Superior temporal gyrus (tissue), 1 donor: ENCODE measurements at regions not wholly inside any gene's neighbourhood (a gene's known extent, or its start where the extent isn't known, plus 50 kb on each side); places are given as distances from the start of the nearest gene placed in this dataset.
A peak's percentile ranks its signal among the peaks of the same experiment; 100 is the strongest.

Experiments
- DNase-seq: peaks from one replicate; pipeline ENCODE4 v3.0.0-alpha.2; 2016; ENCODE audit errors: extremely low spot score

DNA sequence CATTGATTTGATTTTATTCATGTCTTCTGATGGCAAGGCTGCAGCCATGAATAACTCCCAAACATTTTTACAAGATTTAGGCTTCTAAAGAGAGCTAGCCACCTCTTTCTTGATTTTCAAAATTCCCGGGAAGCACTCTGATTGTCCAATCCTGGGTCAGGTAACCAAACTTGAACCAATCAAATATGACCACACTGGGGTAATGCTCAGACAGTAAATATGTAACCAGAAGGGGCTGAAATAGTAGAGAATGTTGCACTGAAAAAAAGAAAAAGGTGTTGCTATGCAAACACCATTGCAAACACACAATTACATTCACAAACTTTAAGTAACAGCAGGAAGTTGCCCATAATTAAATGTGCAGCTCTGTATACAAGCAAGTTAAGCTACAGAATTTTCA lies 112.9 kb upstream of the IQCM start:
- DNase-seq: no peak

DNA sequence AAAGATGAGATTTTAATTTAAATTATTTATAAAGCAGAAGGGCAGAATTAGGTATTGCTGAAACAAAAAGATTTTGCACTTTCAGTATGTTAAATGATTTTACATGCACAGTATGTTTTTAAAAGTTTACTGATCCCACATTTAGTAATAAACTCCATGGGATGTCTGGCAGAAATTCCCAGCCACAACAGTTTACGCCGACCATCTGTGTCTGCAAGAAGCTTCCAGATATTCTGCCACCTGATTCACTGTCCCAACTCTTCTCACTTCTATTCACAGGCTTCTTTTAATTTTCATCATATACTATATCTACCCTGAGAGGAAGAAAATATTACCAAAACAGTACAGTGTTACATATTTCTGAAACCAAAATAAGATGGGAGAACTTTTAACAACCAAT lies 115.8 kb upstream of the IQCM start:
- DNase-seq: no peak

DNA sequence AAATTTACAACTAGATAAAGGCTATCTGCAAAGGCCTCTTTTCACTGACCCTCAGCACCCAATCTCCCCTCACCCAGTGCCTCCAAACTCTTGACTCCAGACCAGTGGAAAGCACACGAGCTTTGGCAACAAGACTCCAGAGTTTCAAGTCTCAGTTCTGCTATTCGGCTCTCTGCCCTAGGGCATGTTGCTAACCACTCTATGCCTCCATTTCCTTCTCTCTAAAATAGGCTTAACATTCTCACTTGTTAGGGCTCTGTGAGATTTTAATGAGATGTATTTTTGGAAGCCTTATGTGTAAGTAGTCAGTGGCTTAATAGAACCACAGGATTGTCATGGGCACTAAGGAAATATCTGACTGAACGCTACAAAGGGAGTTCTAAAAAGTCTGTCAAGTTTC lies 116.5 kb upstream of the IQCM start:
- no peak for DNase-seq

DNA sequence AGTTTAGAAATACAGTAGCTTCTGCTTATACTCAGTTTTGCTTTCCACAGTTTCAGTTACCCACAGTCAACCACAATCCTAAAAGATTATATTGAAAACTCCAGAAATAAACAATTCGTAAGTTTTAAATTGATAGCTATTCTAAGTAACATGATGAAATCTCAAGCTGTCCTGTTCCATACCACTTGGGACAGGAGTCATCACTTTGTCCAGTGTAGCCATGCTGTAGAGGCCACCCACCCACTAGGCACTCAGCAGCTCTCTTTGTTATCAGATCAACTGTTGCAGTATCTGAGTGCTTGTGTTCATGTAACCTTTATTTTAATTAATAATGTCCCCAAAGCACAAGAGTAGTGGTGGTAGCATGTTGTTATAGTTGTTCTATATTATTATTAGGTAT lies 117.5 kb upstream of the IQCM start:
- no peak for DNase-seq

DNA sequence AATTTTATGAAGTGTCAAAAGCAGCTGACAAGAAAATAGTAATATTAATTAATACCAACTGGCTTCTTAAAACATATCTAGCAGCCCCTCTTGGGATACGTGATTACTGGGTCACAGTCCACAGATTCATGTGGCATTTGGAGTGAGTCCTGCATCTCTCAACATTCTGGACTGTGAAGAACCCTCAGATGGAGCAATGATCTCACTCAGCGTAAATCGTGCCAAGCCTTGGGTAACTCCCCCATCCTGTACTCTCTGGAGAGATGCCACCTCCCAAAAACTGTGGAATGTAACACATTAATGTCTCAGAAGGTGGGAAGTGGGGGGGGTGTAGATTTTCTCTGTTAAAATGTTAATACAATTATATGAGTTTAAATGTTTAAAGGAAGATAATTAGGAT lies 118.2 kb upstream of the IQCM start:
- no peak for DNase-seq

DNA sequence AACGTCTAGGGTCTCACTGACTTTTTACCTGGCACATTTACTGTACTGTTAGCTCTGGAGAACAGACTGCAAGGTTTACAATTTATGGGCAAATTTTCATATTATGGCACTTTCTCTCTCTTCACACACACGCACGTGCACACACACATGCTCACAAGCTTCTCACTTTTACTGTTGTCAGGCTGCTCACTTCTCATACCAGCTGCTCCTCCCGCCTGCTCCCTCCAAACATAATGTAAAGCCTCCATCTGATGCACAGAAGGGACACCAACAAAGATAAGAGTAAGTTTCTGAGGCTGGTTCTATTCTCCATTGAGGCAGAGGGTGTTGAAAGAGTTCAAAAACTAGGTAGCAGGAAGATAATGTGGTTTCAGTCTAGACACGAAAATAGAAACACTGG lies 128.9 kb upstream of the DCLK2 start:
- DNase-seq: no peak

DNA sequence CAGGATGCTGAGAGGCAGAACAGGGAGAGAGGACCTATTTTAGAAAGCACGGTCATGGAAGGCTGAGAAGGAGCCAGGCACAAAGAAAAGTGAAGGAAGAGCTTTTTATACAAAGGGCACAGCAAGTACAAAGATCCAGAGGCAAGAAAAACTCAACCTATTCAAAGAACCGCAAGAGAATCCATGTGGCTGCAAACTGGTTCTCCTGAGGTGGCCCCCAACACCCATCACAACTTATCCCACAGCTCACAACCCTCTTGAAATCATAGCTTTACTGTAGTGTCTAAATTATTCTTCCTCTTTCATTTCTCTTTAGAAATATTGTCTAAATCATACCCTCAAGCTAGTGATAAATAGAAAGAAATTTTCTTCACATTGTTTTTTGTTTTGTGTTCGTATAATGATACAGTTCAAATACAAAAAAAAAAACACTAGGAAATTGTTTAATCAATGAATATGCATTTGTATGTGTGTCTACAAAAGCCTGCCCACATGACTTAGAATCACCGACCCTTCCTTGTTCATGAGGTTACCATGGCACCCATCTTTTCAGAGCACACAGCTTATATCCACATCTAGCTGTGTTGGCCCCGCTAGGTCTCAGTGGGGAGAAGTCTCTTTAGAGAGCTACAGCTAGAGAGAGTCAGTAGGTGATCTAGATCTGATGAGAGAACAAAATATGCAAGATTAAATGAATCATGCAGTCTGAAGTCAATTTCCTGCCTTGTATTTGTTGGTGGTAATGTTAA lies 126.9 kb upstream of the DCLK2 start:
- DNase-seq: no peak

DNA sequence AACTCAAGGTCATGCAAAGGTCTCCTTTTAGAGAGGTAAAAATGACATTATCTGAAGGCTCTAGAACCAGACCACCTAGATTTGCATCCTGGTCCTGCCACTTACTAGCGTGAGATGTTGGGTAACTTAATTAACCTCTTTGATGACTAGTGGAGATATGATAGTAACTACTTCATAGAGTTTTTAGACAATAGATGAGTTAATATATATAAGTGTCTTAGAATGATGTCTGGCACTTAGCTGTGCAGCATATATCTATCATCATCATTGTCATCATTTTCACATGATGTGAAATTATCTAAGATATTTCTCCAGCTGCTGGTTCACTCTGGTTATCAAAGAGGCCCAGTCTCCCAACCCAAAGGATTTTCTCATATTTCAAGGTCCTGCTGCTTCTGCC lies 126.1 kb upstream of the DCLK2 start:
- no peak for DNase-seq

DNA sequence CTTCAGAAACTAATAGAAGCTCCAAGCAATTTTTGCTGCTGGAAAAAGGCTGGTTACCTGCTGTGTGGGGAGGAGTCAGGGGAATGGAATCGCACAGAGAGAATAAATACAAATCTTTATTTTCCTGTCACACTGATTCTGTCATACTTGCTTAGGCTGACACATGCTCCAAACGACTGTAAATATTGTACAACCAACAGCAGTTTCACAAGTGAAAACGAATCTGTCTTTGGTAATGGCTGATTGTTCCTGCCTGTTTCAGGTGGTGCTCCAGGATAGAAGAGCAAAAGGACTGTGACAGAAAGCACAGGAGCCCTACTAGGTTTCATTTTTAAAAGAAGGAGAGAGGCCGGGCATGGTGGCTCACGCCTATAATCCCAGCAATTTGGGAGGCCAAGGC lies 125.5 kb upstream of the DCLK2 start:
- DNase-seq: no peak

DNA sequence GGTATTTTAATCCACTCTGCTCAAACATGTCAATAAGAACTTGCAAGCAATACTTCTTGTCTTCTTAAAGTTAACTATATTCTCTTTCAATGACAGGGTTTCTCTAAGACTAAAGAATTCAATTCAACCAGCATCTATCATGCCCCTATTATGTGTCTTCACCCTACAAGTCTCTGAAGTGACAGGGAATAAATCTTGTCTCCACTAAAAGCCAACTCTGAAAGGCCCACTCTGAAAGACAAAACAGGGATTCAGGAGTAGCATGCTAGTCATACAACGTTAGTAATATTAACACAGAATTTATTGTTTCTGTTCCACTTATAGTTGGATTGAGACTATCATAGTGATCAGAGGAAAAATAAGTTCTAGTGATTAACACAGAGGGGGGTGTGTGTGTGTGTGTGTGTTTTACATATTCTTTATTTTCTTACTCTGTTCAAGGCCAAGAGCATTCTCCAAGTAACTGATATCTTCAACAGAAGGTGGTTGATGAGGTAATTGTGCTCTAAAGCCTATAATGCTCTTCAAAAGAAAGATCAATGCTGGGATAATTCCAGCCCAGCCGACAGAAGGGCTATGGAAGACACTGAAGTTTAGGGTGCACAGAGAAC lies 122.4 kb upstream of the DCLK2 start:
- DNase-seq: no peak

DNA sequence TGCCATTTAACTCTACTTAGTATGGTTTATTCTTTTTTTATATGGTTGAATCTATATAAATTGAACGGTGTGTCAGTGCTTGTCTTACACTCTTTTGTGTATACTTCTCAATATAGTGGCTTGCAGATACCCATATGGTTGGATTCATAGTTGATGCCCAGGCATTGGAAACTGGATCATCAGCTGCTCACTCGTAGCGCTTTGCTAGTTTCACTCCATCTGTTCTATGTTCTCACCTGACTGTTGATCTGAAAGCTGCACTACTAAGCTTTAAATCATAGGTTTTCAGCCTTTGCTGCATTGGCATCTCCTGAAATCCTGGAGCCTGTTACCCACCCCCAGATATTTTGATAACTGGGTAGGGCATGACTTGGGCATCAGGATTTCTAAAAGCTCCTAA lies 121.6 kb upstream of the DCLK2 start:
- peak; percentile 17 for DNase-seq

DNA sequence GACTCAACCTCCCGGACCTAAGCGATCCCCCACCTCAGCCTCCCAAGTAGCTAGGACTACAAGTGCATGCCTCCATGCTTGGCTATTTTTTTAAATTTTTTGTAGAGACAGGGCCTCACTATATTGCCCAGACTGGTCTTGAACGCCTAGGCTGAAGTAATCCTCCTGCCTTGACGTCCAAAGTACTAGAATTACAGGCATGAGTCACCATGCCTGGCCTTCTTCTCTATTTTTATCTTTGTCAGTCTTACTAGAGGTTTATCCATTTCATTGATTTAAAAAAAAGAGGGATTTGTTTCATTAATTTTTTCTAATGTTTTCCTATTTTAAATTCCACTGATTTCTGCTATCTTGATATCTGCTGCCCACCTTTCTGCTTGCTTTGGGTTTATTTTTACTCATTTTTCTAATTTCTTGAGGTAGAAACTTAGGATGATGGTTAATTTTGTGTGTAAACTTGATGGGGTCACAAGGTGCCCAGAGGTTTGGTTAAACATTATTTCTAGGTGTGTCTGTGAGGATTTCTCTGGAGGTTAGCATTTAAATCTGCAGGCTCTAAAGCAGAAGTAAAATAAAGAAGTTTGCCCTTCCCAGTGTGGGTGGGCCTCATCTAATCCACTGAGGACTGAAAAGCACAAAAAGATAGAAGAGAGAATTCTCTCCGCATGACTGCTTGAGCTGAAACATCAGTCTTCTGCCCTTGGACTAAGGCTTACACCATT lies 116.2 kb upstream of the DCLK2 start:
- no peak for DNase-seq

DNA sequence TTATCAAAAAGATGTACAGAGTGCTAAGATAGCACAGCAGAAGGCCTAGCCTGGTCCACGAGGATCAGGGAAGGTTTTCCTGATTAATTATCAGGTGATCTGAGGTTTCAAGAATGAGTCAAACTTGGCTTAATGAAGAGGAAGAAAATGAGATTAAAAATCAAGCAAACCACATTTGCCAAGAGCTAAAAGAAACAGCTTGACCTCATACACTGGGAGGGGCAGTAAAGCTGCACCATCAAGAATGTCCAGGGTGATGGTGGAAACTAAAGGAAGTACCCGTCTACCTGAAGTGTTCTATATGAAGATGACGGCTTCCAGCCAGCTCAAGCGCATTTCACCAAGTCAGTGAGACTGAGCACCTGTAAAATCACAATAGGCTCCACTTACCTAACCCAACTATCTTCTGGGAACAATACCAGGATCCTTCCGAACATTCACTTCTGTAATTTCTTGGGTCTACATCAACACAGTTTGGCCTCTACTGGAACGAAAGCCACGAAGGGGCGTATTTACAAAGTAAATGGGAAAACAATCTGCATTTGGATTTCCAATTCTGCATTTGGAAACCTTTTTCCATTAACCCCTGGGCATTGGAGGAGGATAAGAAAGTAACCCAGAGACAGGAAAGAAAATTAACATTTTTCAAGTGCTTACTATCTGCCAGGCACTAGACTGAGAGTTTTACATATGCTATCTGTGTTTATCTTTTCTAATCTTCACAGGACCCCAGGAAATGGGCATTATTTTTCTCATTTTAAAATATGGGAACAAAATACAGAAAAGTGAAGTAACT lies 114.0 kb upstream of the DCLK2 start:
- DNase-seq: no peak

DNA sequence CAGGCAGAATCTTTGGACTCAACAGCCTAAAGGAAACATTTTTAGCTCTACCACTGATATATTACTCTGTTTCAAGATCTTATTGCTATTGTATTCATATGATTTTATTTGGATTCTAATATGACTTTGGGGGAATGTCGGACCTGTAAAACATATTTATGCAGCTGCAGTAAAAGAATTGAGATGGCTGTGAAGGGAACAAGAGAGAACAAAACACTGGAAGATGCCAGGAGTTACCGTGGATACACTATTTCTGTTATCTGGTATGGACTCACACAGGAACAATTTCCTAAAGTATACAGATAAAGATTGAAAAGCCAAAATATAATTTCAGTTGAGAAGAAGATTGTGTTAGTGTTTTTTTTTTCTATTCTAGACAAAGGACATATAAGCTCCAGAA lies 113.0 kb upstream of the DCLK2 start:
- no peak for DNase-seq

DNA sequence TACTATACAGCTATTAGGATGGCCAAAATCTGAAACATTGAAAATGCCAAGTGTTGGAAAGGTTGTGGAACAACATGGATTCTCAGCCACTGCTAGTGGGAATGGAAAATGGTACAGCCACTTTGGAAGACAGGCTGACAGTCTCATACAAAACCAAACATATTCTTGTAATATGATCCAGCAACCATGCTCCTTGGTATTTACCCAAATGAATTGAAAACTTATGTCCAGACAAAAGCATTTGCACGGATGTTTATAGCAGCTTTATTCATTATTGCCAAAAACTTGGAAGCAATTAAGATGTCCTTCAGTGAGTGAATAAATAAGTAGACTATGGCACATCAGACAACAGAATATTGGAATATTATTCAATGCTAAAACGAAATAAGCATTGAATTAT lies 105.8 kb upstream of the DCLK2 start:
- DNase-seq: no peak

DNA sequence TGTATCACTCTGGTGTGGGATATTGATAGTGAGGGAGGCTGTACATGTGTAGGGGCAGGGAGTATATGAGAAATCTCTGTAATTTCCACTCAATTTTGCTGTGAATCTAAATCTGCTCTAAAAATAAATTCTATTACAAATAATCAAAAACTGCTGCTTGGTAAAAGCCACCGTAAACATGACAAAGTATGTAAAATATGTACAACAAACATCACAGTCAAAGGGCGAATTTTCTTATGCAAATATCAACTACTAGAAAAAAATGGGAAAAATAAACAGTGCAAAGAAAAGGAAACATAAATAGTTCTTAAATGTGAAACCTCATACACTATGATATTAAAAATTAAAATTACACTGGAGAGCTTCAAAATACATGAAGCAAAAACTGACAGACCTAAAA lies 105.1 kb upstream of the DCLK2 start:
- no peak for DNase-seq

DNA sequence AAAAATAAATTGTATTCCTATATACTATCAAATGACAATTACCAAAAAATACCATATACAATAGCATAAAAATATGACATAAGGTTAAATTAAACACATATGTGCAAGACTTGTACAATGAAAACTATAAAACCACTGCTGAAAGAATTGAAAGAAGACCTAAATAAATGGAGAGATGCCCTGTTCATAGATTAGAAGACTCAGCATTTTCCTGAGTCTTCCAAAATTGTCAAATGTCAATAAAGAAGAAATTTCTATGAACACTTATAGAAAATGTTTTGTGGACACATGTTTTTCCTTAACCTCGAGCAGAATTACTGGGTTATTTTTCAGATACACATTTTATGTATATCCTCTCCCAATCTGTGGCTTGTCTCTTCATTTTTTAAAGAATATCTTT lies 103.1 kb upstream of the DCLK2 start:
- DNase-seq: no peak

DNA sequence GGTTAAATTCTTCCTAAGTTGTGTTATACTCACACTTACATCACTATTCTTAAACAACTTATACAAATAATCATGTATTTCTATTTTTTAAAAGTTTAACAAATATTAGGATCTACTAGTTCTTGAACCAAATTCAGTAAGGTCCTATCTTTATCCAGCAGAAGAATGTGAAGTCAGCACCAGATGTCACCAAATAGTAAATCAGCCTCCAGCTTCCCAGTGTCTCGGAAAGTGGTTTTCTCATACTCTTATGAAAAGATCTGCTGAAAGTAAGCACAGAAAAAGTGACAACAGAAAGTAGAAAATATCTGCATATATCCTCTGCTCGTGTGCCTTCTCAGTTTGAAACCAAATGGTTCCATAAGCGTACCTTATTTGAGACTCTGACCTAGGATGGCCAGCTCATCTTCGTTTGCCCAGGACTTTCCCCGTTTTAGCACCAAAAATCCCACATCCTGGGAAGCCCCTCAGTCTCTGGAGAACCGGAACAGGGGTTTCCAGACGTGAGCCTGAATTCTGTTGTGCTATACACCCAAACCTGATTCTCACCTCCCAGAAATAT lies 98.0 kb upstream of the DCLK2 start:
- DNase-seq: no peak

DNA sequence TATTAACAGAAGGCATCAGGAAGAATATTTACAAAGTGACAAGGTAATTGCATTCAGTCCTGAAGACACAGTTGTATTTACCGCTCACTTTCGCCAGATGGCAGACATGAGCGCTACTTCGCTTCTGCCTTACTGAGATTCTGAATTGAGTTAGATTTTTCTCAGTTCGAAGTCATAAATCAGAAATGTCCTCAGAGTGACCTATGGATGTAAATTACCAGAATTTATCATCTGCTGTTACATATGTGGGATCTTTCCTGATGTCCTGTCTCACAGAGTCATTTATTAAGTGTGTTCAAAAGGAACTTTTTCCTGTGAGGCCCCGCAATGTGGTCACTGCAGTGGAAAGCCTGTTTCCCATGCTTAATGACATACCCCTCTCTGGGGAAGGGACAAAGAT lies 97.3 kb upstream of the DCLK2 start:
- peak; percentile 88 for DNase-seq

DNA sequence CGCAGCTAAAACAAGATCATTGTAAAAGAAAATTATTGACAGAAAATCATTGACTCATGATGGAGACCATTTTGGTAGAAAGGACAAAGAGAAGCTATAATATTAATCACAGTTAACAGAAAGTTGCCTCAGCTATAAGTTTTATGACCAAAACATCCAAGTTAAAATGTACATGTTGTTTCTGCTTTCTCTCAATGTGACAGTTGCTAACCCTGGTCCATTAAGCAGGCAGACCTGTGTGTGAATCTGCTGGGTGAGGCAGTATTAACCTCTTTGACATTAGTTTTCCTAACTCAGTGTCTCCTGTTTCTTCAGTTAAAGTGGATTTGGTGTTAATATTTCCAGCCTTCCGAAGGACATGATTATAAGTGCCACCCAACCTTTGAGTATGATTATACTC lies 94.8 kb upstream of the DCLK2 start:
- no peak for DNase-seq

DNA sequence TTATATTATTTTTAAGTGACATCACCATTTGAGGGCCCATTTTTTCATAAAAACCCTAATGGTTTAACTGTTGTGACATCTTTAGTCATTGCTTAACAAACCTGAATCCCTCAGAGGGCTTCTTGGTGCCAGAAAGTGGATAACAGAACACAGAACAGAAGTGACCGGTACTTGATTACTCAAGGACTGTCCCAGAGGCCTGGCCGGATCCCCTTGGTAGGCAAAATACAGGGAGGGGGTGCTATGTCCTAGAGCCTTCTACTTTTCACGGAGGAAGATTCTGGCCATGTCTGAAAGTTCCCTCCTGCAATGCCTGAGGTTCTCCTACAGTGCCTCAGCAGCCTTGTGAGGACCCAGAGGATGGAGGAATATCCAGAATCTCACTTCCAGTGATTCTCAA lies 94.3 kb upstream of the DCLK2 start:
- no peak for DNase-seq

DNA sequence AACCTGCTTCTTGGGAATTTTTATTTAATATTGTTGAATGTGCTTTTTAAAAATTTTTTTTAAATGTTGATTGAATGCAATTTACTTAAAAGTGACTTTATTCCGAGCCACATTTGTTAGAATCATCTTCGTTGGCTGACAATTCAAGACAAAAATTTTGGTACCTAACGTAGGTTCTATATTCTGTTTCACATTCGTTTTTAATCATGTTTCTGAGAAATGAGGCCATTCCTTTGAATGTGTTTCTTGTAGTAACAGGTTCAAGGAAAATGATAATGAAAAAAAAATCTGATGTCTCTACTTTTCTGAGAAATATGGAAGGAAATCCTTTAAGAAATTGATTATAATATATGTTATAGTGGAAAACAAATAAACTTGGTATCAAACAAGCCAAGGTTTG lies 92.3 kb upstream of the DCLK2 start:
- DNase-seq: no peak
